ENCODE measurements at regions not wholly inside any gene's neighbourhood (a gene's known extent, or its start where the extent isn't known, plus 50 kb on each side); places are given as distances from the start of the nearest gene placed in this dataset.
"Not testable (repeated sequence)": the region's sequence is repeated elsewhere in the genome, so short reads cannot be mapped to it uniquely, and the experiment has no call there.

DNA sequence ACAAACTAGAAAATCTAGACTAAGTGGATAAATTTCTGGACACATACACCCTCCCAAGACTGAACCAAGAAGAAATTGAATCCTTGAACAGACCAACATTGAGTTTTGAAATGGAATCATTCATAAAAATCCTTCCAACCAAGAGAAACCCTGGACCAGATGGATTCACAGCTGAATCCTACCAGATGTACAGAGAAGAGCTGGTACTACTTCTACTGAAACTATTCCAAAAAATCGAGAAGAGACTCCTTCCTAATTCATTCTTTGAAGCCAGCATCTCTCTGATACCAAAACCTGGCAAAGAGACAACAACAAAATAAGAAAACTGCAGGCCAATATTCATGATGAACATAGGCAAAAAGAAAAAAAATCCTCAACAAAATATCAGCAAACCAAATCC, 227.4 kb downstream of the RPAP3 start:
- DNase-seq, result no peak

- DNase-seq, result no peak
These were observed 232.7 kb downstream of the RPAP3 start for GRCh38 chr12:47473091-47473490.

DNA sequence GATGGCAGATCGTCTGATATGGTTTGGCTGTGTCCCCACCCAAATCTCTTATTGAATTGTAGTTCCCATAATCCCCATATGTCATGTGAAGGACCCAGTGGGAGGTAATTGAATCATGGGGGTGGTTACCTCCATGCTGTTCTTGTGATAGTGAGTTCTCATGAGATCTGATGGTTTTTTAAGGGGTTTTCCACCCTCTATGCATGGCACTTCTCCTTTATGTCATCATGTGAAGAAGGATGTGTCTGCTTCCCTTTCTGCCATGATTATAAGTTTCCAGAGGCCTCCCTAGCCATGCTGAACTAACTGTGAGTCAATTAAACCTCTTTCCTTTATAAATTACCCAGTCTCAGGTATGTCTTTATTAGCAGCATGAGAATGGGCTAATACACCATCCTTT, 235.5 kb downstream of the RPAP3 start:
- DNase-seq, result not testable (repeated sequence)

DNA sequence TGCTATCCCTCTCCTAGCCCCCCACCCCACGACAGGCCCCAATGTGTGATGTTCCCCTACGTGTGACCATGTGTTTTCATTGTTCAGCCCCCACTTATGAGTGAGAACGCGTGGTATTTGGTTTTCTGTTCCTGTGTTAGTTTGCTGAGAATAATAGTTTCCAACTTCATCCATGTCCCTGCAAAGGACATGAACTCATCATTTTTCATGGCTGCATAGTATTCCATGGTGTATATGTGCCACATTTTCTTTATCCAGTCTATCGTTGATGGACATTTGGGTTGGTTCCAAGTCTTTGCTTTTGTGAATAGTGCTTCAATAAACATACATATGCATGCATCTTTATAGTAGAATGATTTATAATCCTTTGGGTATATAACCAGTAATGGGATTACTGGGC, 241.9 kb downstream of the RPAP3 start:
- not testable (repeated sequence) for DNase-seq

DNA sequence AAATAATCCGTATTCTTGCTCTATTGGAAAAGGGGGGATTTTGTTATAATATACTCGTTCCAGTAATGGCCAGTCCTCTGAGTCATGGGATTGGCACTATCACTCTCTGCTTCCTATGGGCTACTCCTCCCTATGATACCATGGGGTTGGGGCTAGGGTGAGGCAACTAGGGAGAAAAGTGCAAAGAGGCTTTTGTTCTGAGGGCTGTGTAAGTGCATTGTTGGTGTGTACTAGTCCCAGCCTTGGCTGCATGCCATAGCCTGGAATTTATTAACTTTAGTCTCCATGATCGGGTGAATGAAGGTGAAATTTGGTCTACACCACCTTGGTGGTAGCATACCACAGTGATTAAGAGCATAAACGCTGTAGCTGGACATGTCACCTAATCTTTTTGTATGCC, 247.6 kb downstream of the RPAP3 start:
- DNase-seq, result no peak

GRCh38 chr12:47449797-47450196, 256.0 kb downstream of the RPAP3 start:
- no peak for DNase-seq

DNA sequence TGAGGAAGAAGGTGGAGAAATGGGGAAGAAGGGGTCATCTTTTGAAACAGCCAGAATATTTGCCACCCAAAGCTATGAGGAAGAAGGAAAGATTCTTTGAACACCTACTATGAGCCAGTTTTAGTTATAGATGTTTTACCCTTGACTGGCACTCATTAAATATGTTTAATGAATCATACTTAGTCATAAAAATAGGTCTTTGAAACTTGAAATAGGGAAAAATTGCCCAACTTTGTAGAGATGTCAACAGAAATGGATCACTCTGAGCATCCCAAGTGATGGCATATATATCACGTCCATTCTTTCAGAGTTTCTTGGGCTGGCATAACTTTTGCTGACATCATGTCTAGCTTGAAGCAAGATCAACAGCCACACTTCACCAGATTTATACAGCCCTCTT, 263.5 kb downstream of the RPAP3 start:
- no peak for DNase-seq

GRCh38 chr12:47441490-47441889, 264.3 kb downstream of the RPAP3 start:
- DNase-seq, result no peak

DNA sequence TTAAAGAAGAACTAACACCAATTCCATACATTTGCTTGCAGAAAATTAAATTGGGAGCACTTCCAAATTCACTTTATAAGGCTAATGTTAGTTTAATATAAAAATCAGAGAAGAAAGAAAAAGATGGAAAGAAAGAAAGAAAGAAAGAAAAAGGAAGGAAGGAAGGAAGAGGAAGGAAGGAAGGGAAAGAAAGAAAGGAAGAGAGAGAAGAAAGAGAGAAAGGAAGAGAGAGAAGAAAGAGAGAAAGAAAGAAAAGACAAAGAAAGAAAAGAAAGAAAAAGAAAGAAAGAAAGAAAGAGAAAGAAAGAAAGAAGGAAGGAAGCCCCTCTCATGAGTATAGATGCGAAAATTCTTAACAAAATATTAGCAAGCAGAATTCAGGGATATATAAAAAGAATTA, 267.7 kb downstream of the RPAP3 start:
- DNase-seq, result no peak

GRCh38 chr12:47437570-47437969, 268.3 kb downstream of the RPAP3 start:
- no peak for DNase-seq

DNA sequence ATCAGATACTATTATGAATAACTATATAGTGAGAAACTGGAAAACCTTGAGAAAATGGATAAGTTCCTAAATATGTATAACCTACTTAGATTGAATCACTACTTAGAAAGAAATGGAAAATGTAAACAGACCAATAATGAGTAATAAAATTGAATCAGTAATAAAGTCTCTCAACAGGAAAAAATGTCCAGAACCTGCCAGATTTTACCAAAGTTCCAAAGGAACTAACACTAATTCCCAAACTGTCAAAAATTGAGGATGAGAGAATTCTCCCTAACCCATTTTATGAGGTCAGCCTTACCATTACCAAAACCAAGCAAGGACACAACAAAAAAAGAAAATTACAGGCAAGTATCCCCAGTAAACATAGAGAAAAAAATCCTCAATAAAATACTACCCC, 272.0 kb downstream of the RPAP3 start:
- DNase-seq, result no peak

- not testable (repeated sequence) for DNase-seq
These were observed 279.0 kb downstream of the RPAP3 start for GRCh38 chr12:47426678-47427309.

DNA sequence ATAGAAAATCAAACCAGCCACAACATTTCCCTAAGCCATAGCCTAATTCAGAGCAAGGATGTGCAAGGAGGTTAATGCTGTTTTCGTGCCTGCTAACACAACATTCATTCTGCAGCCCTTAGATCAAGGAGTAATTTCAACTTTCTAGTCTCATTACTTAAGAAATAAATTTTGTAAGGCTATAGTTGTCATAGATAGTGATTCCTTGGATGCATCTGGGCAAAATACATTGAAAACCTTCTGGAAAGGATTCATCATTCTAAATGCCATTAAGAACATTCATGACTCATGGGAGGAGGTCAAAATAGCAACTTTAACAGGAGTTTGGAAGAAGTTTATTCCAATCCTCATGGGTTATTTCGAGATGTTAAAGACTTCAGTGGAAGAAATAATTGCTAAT, 283.2 kb downstream of the RPAP3 start:
- no peak for DNase-seq

- DNase-seq, result no peak
These were observed 286.3 kb downstream of the RPAP3 start for GRCh38 chr12:47419497-47419896.

DNA sequence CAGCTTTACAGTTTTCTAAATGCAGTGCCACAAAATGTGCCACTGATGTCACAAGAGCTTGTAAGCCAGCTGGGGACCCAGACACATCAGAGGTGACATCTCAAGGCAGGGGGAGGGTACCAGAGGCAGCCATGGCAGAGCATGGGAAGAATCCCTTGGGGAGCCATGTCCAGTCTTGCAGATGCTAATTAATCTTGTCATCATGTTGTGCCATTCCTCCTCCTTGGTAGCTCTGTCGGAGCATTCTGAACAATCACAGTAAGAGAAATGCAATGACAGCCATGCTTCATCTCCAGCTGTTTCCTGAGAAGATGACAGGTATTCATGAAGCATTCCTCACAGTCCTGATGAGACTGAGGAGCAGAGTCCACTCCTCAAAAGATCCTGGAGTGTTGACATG, 287.9 kb downstream of the RPAP3 start:
- DNase-seq, result no peak

- DNase-seq, result no peak
These were observed 288.7 kb downstream of the RPAP3 start for GRCh38 chr12:47417121-47417520.

GRCh38 chr12:47415054-47415453, 290.8 kb downstream of the RPAP3 start:
- no peak for DNase-seq

- DNase-seq, result no peak
These were observed 291.3 kb downstream of the RPAP3 start for GRCh38 chr12:47414511-47414910.

- DNase-seq, result no peak
These were observed 292.0 kb downstream of the RPAP3 start for GRCh38 chr12:47413806-47414205.

- no peak for DNase-seq
These were observed 293.1 kb downstream of the RPAP3 start for GRCh38 chr12:47412601-47413236.

DNA sequence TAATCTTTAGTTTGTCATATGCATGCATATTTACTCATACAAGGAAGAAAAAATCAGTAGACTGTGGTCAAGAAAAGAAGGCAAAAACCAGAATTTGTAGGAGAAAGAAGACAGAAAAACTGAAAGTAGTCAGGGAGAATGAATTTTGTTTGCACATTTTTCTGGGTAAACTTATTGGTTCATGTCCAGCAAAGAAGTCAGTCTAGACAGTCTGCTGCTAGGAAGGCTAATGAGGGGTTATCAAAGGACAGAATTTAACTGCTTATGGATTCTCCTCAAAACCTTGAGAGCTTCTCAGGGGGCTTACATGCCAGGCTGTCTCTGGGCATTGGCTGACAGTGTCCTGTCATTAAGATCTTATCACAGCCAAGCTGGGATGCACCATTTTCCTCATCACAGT, 293.9 kb downstream of the RPAP3 start:
- DNase-seq, result no peak

DNA sequence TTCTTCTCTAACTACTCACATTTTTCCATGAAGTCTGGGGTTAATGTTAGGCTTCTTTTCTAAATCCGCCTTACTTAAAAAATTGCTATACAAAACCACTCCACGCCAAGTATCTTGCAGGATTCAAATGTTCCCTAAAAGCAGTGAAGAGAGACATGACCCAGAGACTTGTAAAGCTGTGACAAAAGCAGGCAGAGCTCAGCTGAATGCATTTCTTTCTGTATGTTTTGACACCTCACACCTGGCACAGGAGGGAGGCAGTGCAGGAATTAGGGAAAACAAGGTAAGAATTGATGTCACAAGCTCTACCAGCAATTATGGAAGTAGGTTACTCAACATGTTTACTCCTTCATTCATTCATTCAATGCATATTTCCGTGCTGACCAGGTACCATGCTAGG, 295.0 kb downstream of the RPAP3 start:
- DNase-seq, result no peak

- DNase-seq, result no peak
These were observed 295.4 kb downstream of the RPAP3 start for GRCh38 chr12:47410383-47410782.

GRCh38 chr12:47409310-47409987, 296.4 kb downstream of the RPAP3 start:
- DNase-seq, result no peak
